22Rv1 (cell line): ENCODE measurements at regions not wholly inside any gene's neighbourhood (a gene's known extent, or its start where the extent isn't known, plus 50 kb on each side); places are given as distances from the start of the nearest gene placed in this dataset.

ENCODE experiments used
- H3K27ac ChIP-seq: fragments of 450-650 bp; 2 replicates; pipeline ENCODE4 v1.5.1; 2017
- CTCF ChIP-seq: fragments of 450-650 bp; IDR thresholded peaks from 2 replicates; pipeline ENCODE4 v1.5.1; 2017; ENCODE audit warnings: mild to moderate bottlenecking
- ZFX ChIP-seq: fragments of 450-650 bp; IDR thresholded peaks from 2 replicates; pipeline ENCODE4 v1.6.1; 2017; ENCODE audit warnings: antibody characterized with exemption, borderline replicate concordance

GRCh38 chr2:212914392-212914791 is 237.0 kb downstream of the IKZF2 start:
- no peak overlapping the region for H3K27ac ChIP-seq
- no peak for TF ChIP-seq CTCF
- no peak for TF ChIP-seq ZFX

- TF ChIP-seq ZFX (no peak), CTCF (no peak)
- no peak overlapping the region for H3K27ac ChIP-seq
Measured at GRCh38 chr2:212913640-212914306, 237.6 kb downstream of the IKZF2 start.

- TF ChIP-seq CTCF = no peak
- no peak for TF ChIP-seq ZFX
- no peak overlapping the region for H3K27ac ChIP-seq
Measured at GRCh38 chr2:212912445-212913103, 238.8 kb downstream of the IKZF2 start.

- TF ChIP-seq CTCF = no peak
- no peak for TF ChIP-seq ZFX
- no peak overlapping the region for H3K27ac ChIP-seq
Measured at GRCh38 chr2:212911011-212911410, 240.4 kb downstream of the IKZF2 start.

GRCh38 chr2:212908682-212909435 is 242.6 kb downstream of the IKZF2 start:
- H3K27ac ChIP-seq = no peak overlapping the region
- TF ChIP-seq CTCF (no peak), ZFX (no peak)

- no peak for TF ChIP-seq ZFX
- TF ChIP-seq CTCF = no peak
- no peak overlapping the region for H3K27ac ChIP-seq
Measured at GRCh38 chr2:212908031-212908430, 243.4 kb downstream of the IKZF2 start.

- peak overlapping the region; percentile 42; the same call in 1 of the 2 replicates for H3K27ac ChIP-seq
- TF ChIP-seq CTCF (no peak), ZFX (no peak)
Measured at GRCh38 chr2:212906620-212907019, 244.8 kb downstream of the IKZF2 start.
